ENCODE measurements at regions not wholly inside any gene's neighbourhood (a gene's known extent, or its start where the extent isn't known, plus 50 kb on each side); places are given as distances from the start of the nearest gene placed in this dataset.
"Not testable (repeated sequence)": the region's sequence is repeated elsewhere in the genome, so short reads cannot be mapped to it uniquely, and the experiment has no call there.

DNA sequence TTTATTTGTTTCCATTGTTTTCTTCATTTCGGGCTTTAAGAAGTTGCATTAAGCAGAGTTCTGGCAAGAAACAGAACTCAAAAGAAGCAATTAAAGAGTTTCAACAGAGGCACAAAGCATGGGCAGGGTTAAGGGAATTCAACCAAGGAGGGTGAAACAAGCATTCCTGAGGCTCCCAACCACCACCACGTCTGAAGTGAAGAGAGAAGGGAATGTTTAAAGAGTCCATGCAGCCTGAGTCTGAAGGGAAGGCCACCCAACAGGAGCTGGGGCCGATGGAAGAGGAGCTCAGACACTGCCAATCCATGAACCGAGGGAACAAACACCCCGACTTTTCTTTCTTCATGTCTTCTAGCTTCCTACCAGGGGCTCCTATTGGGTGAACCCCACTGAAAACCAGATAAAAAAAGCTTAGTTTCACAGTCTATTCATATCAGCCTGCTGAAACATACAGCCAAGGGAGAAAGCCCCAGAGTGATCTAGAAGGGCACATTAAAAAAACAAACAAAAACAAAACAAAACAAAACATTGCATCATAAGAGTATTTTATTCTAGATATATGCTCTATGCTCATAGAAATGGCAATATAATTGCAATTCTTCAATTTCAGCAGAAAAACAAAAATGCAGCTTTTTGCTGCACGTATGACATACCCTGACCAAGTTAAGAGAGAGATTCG lies 592.1 kb downstream of the TTLL7 start:
- not testable (repeated sequence) for H3K4me1 ChIP-seq; H3K4me3 Mint-ChIP-seq; H3F3A ChIP-seq (ENCODE audit: low read depth); H3K27ac Mint-ChIP-seq; H3K9ac ChIP-seq; H3K36me3 Mint-ChIP-seq; H3K4me3 ChIP-seq; H3K79me2 ChIP-seq (ENCODE audit: low read depth); H3K9me3 Mint-ChIP-seq; DNase-seq (ENCODE audit: low spot score); H3K36me3 ChIP-seq; H3K27me3 Mint-ChIP-seq (ENCODE audit: insufficient read depth, low read depth); H3K27ac ChIP-seq; H3K9me3 ChIP-seq (ENCODE audit: low read depth); H3K4me1 Mint-ChIP-seq; H2AFZ ChIP-seq (replicated peaks); H3K4me2 ChIP-seq; H3K27me3 ChIP-seq; H4K20me1 ChIP-seq (ENCODE audit: low read depth)

DNA sequence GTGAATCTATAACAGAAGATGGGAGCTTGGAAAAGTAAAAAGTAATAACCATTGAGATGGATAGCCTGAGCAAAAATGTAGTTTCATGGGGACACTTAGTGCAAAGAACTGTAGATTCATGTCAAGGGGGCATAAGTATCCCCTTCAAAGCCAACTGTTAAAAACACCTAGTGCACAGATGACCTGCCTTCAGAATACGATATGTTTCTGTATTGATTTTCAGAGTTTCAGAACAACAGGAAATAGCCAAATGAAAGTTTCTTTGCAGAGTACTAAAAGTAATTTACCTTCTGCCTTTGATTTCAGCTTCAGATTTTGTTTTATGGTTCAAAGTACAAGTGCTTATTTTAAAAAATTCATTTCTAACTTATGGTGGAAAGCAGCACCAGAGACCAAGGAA lies 593.1 kb downstream of the TTLL7 start:
- H3K27ac Mint-ChIP-seq; H3K4me1 Mint-ChIP-seq; H3K27me3 ChIP-seq; H3K36me3 ChIP-seq; H3K36me3 Mint-ChIP-seq; H3K4me3 ChIP-seq; H3K9ac ChIP-seq; DNase-seq (ENCODE audit: low spot score); H3F3A ChIP-seq (ENCODE audit: low read depth); H3K27me3 Mint-ChIP-seq (ENCODE audit: insufficient read depth, low read depth); H3K4me2 ChIP-seq; H3K4me3 Mint-ChIP-seq; H3K9me3 Mint-ChIP-seq; H3K27ac ChIP-seq; H4K20me1 ChIP-seq (ENCODE audit: low read depth); H3K9me3 ChIP-seq (ENCODE audit: low read depth); H3K4me1 ChIP-seq; H3K79me2 ChIP-seq (ENCODE audit: low read depth); H2AFZ ChIP-seq (replicated peaks): not testable (repeated sequence)

DNA sequence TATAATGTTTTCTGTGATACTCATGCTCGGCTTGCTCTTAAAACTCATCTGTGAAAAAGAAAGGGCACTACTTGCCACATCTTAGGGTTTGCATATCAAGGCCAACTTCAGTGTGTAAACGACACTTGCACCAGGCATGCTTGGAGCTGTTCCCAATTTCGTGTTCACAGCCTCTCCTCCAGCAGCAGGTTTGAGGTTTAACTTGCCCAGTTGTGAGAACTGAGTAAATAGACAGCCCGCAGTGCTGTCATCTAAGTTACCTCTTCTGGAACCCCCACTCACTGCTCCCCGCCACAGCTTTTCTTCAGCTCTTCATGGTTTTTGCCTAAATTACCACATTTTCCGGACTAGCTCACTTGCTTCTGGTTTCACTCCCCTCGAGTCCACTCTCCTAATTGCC lies 595.4 kb downstream of the TTLL7 start:
- H3K27me3 Mint-ChIP-seq (ENCODE audit: insufficient read depth, low read depth); H2AFZ ChIP-seq (replicated peaks); H3K4me3 ChIP-seq; H3K4me1 ChIP-seq; H3K27ac ChIP-seq; H3K4me2 ChIP-seq; H3K36me3 ChIP-seq; H3K27ac Mint-ChIP-seq; H4K20me1 ChIP-seq (ENCODE audit: low read depth); H3K9me3 ChIP-seq (ENCODE audit: low read depth); H3F3A ChIP-seq (ENCODE audit: low read depth); H3K9ac ChIP-seq; H3K4me1 Mint-ChIP-seq; H3K79me2 ChIP-seq (ENCODE audit: low read depth); H3K9me3 Mint-ChIP-seq; H3K36me3 Mint-ChIP-seq; H3K4me3 Mint-ChIP-seq; DNase-seq (ENCODE audit: low spot score); H3K27me3 ChIP-seq: not testable (repeated sequence)

DNA sequence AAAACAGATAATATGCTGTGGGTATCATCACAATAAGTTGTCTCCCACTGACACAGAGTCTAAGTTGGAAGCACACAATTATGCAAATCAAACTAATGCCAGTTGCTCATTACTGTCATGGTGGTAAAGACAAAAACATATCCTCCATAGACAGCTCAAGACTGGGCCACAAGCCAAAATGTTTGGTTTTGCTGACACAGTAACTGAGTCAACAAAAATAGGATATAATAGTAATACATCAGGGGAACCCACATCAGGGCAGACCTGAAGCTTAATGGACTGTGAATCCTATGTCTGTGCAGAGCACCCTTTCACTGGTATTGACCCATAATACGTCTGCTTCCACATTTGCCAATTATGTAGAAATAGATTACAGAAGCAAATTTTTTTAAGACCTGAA lies 597.8 kb downstream of the TTLL7 start:
- H3K27me3 Mint-ChIP-seq (ENCODE audit: insufficient read depth, low read depth); H3K4me3 ChIP-seq; H3K4me1 ChIP-seq; H3K36me3 ChIP-seq; H3K9me3 Mint-ChIP-seq; H3K79me2 ChIP-seq (ENCODE audit: low read depth); H3K9ac ChIP-seq; H3K4me3 Mint-ChIP-seq; DNase-seq (ENCODE audit: low spot score); H3K27ac Mint-ChIP-seq; H3K27me3 ChIP-seq; H4K20me1 ChIP-seq (ENCODE audit: low read depth); H3K27ac ChIP-seq; H3K4me1 Mint-ChIP-seq; H3K9me3 ChIP-seq (ENCODE audit: low read depth); H3K36me3 Mint-ChIP-seq; H2AFZ ChIP-seq (replicated peaks); H3F3A ChIP-seq (ENCODE audit: low read depth); H3K4me2 ChIP-seq: not testable (repeated sequence)

DNA sequence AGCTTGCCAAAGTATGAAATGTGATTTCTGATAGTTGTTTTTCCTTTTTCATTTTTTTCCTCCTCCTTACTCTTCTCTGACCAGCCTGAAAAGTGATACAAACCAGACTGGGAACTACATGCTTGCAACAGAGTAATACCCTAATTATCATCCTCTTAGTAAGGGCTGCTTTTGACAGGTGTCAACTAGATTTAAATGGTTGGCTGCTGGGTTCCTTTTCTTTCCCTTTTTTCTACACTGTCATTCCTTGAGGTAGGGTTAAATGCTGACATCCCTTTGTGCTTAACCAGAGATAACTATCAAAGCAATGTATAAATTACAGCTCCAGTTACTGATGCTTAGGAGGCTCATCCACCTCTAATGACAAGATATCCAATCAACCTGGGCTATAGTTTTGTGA lies 598.8 kb downstream of the TTLL7 start:
- H3K4me3 ChIP-seq; H3K9me3 ChIP-seq (ENCODE audit: low read depth); H4K20me1 ChIP-seq (ENCODE audit: low read depth); H3K36me3 Mint-ChIP-seq; H3K27me3 Mint-ChIP-seq (ENCODE audit: insufficient read depth, low read depth); H3K4me1 ChIP-seq; H3K4me1 Mint-ChIP-seq; H3K79me2 ChIP-seq (ENCODE audit: low read depth); H3K4me3 Mint-ChIP-seq; H2AFZ ChIP-seq (replicated peaks); DNase-seq (ENCODE audit: low spot score); H3K27ac Mint-ChIP-seq; H3K27me3 ChIP-seq; H3K9ac ChIP-seq; H3F3A ChIP-seq (ENCODE audit: low read depth); H3K9me3 Mint-ChIP-seq; H3K36me3 ChIP-seq; H3K27ac ChIP-seq; H3K4me2 ChIP-seq: not testable (repeated sequence)

DNA sequence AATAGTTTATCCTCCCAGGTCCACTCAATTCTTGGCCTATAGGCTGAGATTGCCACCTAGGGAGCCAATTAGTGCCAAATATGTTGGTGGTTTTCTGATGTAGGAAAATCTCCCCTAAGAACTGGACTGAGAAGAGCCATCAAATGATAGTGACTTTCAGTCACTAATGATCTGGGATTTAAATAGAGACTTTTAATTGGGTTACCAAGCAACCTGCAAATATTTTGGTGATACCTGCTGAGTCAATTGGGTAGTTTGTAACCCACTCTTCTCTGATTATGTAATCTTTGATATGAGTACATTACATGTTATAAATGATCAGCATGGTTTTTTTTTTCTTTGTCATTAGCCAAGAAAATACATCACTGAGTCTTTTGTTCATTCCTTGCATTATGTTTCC lies 600.8 kb downstream of the TTLL7 start:
- not testable (repeated sequence) for H3K27ac ChIP-seq; H2AFZ ChIP-seq (replicated peaks); H3K36me3 ChIP-seq; H3K9me3 ChIP-seq (ENCODE audit: low read depth); H3K36me3 Mint-ChIP-seq; H3K27me3 ChIP-seq; H3K4me2 ChIP-seq; H3K9me3 Mint-ChIP-seq; H4K20me1 ChIP-seq (ENCODE audit: low read depth); H3K79me2 ChIP-seq (ENCODE audit: low read depth); H3K4me1 ChIP-seq; DNase-seq (ENCODE audit: low spot score); H3K4me1 Mint-ChIP-seq; H3F3A ChIP-seq (ENCODE audit: low read depth); H3K9ac ChIP-seq; H3K27me3 Mint-ChIP-seq (ENCODE audit: insufficient read depth, low read depth); H3K4me3 ChIP-seq; H3K4me3 Mint-ChIP-seq; H3K27ac Mint-ChIP-seq

DNA sequence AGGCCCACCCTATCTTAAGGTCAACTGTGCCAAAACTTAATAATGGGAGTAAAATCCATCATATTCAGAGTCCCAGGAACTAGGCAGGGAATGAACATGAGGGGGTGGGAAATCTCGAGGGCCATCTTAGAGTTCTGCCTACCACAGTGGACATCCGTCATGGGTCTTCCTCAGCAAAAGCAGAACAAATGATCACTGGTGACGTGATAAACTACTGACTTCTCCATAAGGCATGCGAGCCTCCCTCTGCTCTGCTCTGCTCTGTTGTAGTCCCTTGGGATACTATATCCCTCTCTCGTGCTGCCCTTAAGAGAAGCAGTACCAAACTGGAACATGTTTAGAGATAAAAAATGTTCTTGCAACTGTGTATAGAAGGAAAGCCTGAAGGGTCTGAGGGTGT lies 603.8 kb downstream of the TTLL7 start:
- not testable (repeated sequence) for H3K27ac Mint-ChIP-seq; H3K4me3 ChIP-seq; H3K36me3 Mint-ChIP-seq; H3K4me3 Mint-ChIP-seq; H3K27me3 Mint-ChIP-seq (ENCODE audit: insufficient read depth, low read depth); H3K4me2 ChIP-seq; H3K36me3 ChIP-seq; H3K4me1 Mint-ChIP-seq; H4K20me1 ChIP-seq (ENCODE audit: low read depth); DNase-seq (ENCODE audit: low spot score); H3K9me3 Mint-ChIP-seq; H3K9ac ChIP-seq; H3K79me2 ChIP-seq (ENCODE audit: low read depth); H3K27me3 ChIP-seq; H2AFZ ChIP-seq (replicated peaks); H3K9me3 ChIP-seq (ENCODE audit: low read depth); H3F3A ChIP-seq (ENCODE audit: low read depth); H3K4me1 ChIP-seq; H3K27ac ChIP-seq

DNA sequence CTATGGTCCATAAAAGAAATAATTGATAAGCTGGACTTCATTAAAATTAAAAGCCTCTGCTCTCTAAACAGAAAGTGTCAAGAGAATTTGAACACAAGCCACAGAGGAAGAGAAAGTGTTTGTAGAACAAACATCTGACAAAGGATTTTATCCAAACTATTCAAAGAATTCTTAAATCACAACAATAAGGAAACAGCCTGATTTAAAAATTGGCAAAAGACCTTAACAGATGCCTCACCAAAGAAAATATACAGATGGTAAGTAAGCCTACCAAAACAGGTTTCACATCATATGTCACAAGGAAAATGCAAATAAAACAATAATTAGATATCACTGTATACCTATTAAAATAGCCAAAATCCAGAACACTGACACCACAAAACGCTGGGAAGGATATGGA lies 612.0 kb downstream of the TTLL7 start:
- not testable (repeated sequence) for H3K4me1 Mint-ChIP-seq; H3K4me1 ChIP-seq; H3K9me3 ChIP-seq (ENCODE audit: low read depth); H3K4me2 ChIP-seq; H4K20me1 ChIP-seq (ENCODE audit: low read depth); H3K27ac Mint-ChIP-seq; H3K4me3 Mint-ChIP-seq; H3K27me3 ChIP-seq; DNase-seq (ENCODE audit: low spot score); H3K79me2 ChIP-seq (ENCODE audit: low read depth); H3K36me3 Mint-ChIP-seq; H3K4me3 ChIP-seq; H2AFZ ChIP-seq (replicated peaks); H3K27ac ChIP-seq; H3K27me3 Mint-ChIP-seq (ENCODE audit: insufficient read depth, low read depth); H3K9ac ChIP-seq; H3F3A ChIP-seq (ENCODE audit: low read depth); H3K9me3 Mint-ChIP-seq; H3K36me3 ChIP-seq
